ENCODE measurements at regions not wholly inside any gene's neighbourhood (a gene's known extent, or its start where the extent isn't known, plus 50 kb on each side); places are given as distances from the start of the nearest gene placed in this dataset.

- DNase-seq (ENCODE audit: low spot score): no peak
- no peak for FAIRE-seq
Measured at GRCh38 chr7:142606081-142606480, 143.2 kb upstream of the PRSS1 start.

- no peak for DNase-seq (ENCODE audit: low spot score)
- no peak for FAIRE-seq
Measured at GRCh38 chr7:142604671-142605070, 144.6 kb upstream of the PRSS1 start.

- DNase-seq (ENCODE audit: low spot score) (peak; percentile 52), FAIRE-seq (no peak)
Measured at GRCh38 chr7:142603870-142604448, 145.3 kb upstream of the PRSS1 start.

- no peak for DNase-seq (ENCODE audit: low spot score)
- no peak for FAIRE-seq
Measured at GRCh38 chr7:142602756-142603155, 146.5 kb upstream of the PRSS1 start.

GRCh38 chr7:142602183-142602582 lies 147.1 kb upstream of the PRSS1 start:
- no peak for DNase-seq (ENCODE audit: low spot score)
- FAIRE-seq: no peak

GRCh38 chr7:142598297-142598696 lies 151.0 kb upstream of the PRSS1 start:
- no peak for DNase-seq (ENCODE audit: low spot score)
- FAIRE-seq: no peak

GRCh38 chr7:142597547-142597946 lies 151.7 kb upstream of the PRSS1 start:
- DNase-seq (ENCODE audit: low spot score) (no peak), FAIRE-seq (no peak)

GRCh38 chr7:142595816-142596516 lies 153.3 kb upstream of the PRSS1 start:
- FAIRE-seq (no peak), DNase-seq (ENCODE audit: low spot score) (no peak)

GRCh38 chr7:142594078-142594477 lies 155.2 kb upstream of the PRSS1 start:
- FAIRE-seq: no peak
- DNase-seq (ENCODE audit: low spot score): no peak

GRCh38 chr7:142593106-142593505 lies 156.2 kb upstream of the PRSS1 start:
- FAIRE-seq (no peak), DNase-seq (ENCODE audit: low spot score) (no peak)

GRCh38 chr7:142592664-142593063 lies 156.6 kb upstream of the PRSS1 start:
- no peak for FAIRE-seq
- no peak for DNase-seq (ENCODE audit: low spot score)

- no peak for DNase-seq (ENCODE audit: low spot score)
- FAIRE-seq: no peak
Measured at GRCh38 chr7:142592231-142592630, 157.0 kb upstream of the PRSS1 start.

GRCh38 chr7:142590830-142591457 lies 158.3 kb upstream of the PRSS1 start:
- DNase-seq (ENCODE audit: low spot score) (no peak), FAIRE-seq (no peak)

- no peak for DNase-seq (ENCODE audit: low spot score)
Measured at GRCh38 chr7:142590077-142590476, 159.2 kb upstream of the PRSS1 start.

GRCh38 chr7:142587578-142588191 lies 161.6 kb upstream of the PRSS1 start:
- peak; percentile 61 for DNase-seq (ENCODE audit: low spot score)
- FAIRE-seq: no peak

More at GRCh38 chr7:142590077-142590476, 159.2 kb upstream of the PRSS1 start:
- FAIRE-seq: no peak

- DNase-seq (ENCODE audit: low spot score): no peak
- FAIRE-seq: no peak
Measured at GRCh38 chr7:142586611-142587010, 162.7 kb upstream of the PRSS1 start.

- FAIRE-seq: no peak
- DNase-seq (ENCODE audit: low spot score): no peak
Measured at GRCh38 chr7:142585425-142585824, 163.8 kb upstream of the PRSS1 start.

GRCh38 chr7:142584765-142585164 lies 164.5 kb upstream of the PRSS1 start:
- DNase-seq (ENCODE audit: low spot score) (no peak), FAIRE-seq (no peak)

- FAIRE-seq (no peak), DNase-seq (ENCODE audit: low spot score) (peak; percentile 73)
Measured at GRCh38 chr7:142583446-142583845, 165.8 kb upstream of the PRSS1 start.

GRCh38 chr7:142582351-142582750 lies 166.9 kb upstream of the PRSS1 start:
- FAIRE-seq (no peak), DNase-seq (ENCODE audit: low spot score) (no peak)

- DNase-seq (ENCODE audit: low spot score) (no peak), FAIRE-seq (no peak)
Measured at GRCh38 chr7:142581341-142581740, 167.9 kb upstream of the PRSS1 start.

GRCh38 chr7:142579946-142580345 lies 169.3 kb upstream of the PRSS1 start:
- FAIRE-seq (no peak), DNase-seq (ENCODE audit: low spot score) (no peak)
